HL-60/S4 treated with retinoic acid at 250 ng/mL for 4 days and 3 days (cell line): ENCODE measurements at regions not wholly inside any gene's neighbourhood (a gene's known extent, or its start where the extent isn't known, plus 50 kb on each side); places are given as distances from the start of the nearest gene placed in this dataset.
"Not testable (repeated sequence)": the region's sequence is repeated elsewhere in the genome, so short reads cannot be mapped to it uniquely, and the experiment has no call there.

Experiments
- in situ Hi-C: fragments of 300-500 bp; cut with MboI; formaldehyde crosslinking; loops from 2 replicates; pipeline ENCODE4 v1.7.0; 2022; ENCODE audit warnings: low sequenced_read_pairs

DNA sequence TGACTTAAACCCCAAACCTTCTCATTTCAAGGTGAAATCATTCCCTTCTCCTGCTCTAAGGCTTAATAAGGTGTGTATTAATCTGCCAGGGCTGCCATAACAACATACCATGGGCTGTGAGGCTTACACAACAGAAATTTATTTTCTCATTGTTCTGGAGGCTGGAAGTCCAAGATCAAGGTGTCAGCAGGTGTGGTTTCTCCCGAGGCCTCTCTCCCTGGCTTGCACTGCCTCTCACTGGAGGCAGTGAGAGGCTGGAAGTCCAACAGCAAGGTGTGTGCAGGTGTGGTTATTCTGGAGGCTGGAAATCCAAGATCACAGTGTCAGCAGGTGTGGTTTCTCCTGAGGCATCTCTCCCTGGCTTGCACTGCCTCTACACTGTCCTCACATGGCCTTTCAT is 280.3 kb upstream of the TUT7 start:
- in situ Hi-C loops = loop anchor here (10.0 to 25.0 kb wide), 2 partner anchors 690 to 1028 kb away; no protein-coding TSS in a partner anchor

DNA sequence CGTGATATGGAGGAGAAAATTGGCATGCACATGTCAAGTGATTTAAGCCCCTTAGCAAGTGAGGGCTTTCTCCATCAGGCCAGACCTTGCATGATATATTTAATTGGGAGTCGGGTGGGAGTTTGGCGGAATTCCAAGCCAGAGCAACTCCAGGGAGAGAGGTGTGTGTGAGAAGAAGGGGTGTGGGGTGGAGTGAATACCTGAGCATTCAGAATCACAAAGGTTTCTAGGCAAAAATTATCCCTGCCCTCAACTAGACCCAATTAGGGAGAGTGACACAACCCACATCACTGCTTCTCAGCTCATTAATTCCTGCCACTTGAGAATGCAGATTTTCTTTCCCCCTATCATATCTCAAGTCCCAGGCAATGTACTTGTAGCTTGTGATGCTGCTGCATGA is 279.7 kb upstream of the TUT7 start:
- in situ Hi-C loops = loop anchor here (10.0 to 25.0 kb wide), 2 partner anchors 691 to 1028 kb away; no protein-coding TSS in a partner anchor

DNA sequence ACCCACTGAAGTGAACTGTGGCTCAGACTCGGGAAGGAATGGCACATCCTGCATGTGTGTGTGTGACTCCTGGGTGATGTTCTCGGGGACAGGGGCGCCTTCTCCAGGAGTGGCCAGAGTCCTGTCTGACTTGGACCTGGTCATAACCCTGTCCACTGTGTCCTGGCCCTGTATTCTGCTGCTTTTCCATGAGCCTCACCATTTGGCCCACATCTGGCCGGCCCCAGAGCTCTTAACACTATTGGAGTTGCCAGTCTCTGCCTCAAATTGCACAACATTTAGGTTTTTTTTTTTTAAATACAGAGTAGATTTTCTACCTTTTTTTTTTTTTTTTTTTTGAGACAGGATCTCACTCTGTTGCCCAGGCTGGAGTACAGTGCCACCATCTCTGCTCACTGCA is 278.3 kb upstream of the TUT7 start:
- in situ Hi-C loops = loop anchor here (10.0 to 25.0 kb wide), 2 partner anchors 692 to 1030 kb away; no protein-coding TSS in a partner anchor

DNA sequence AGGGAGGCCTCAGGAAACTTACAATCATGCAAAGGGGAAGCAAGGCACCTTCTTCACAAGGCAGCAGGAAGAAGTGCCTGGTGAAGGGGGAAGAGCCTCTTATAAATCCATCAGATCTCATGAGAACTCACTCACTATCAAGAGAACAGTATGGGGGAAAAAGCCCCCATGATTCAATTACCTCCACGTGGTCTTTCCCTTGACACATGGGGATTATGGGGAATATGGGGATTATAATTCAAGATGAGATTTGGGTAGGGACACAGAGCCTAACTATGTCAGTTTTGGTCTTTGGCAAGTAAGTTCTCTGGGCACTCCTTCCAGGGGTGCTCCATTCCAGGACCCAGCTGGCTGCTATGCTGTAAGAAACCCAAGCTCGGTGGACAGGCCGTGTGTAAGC is 275.3 kb upstream of the TUT7 start:
- in situ Hi-C loops = loop anchor here (25.0 kb wide), 1 partner anchor 1033 kb away; no protein-coding TSS in a partner anchor

- in situ Hi-C loops = loop anchor here (25.0 kb wide), 1 partner anchor 1035 kb away; no protein-coding TSS in a partner anchor
Measured at GRCh38 chr9:86626802-86627201, 272.6 kb upstream of the TUT7 start.

- in situ Hi-C loops = loop anchor here (25.0 kb wide), 1 partner anchor 1038 kb away; no protein-coding TSS in a partner anchor
Measured at GRCh38 chr9:86624630-86625029, 270.4 kb upstream of the TUT7 start.

GRCh38 chr9:86614871-86615849 is 260.9 kb upstream of the TUT7 start:
- in situ Hi-C loops = no loop called here

GRCh38 chr9:86613943-86614342 is 259.7 kb upstream of the TUT7 start:
- in situ Hi-C loops = no loop called here

DNA sequence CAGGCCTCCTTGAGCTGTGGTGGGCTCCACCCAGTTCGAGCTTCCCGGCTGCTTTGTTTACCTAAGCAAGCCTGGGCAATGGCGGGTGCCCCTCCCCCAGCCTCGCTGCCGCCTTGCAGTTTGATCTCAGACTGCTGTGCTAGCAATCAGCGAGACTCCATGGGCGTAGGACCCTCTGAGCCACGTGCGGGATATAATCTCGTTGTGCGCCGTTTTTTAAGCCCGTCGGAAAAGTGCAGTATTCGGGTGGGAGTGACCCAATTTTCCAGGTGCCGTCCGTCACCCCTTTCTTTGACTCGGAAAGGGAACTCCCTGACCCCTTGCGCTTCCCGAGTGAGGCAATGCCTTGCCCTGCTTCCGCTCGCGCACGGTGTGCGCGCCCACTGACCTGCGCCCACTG is 257.3 kb upstream of the TUT7 start:
- in situ Hi-C loops = not testable (repeated sequence)

DNA sequence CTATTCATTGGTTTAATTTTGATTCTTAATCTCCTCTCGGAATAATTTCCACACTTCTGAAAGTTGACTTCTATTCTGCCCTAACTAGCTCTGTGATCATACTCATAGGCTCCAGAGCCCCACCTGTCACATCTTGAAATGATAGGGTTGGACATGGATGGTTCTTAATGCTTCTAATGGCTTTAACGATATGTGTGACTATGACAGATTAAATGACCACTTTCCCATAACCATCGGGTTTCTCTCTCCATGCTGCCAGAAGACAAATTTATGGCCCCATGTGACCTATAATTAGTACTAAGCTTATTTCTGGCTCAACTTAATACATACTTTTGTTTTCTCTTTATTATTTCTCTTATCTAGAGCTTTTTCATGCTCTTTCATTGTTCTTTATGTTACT is 251.1 kb upstream of the TUT7 start:
- in situ Hi-C loops = no loop called here

- in situ Hi-C loops = no loop called here
Measured at GRCh38 chr9:86604741-86605140, 250.5 kb upstream of the TUT7 start.

- in situ Hi-C loops = no loop called here
Measured at GRCh38 chr9:86602715-86603114, 248.5 kb upstream of the TUT7 start.

GRCh38 chr9:86601697-86602096 is 247.5 kb upstream of the TUT7 start:
- in situ Hi-C loops = no loop called here

GRCh38 chr9:86600977-86601376 is 246.8 kb upstream of the TUT7 start:
- in situ Hi-C loops = no loop called here

GRCh38 chr9:86600291-86600690 is 246.1 kb upstream of the TUT7 start:
- in situ Hi-C loops = no loop called here

- in situ Hi-C loops = no loop called here
Measured at GRCh38 chr9:86599561-86599960, 245.4 kb upstream of the TUT7 start.

GRCh38 chr9:86598411-86599239 is 244.4 kb upstream of the TUT7 start:
- in situ Hi-C loops = no loop called here

- in situ Hi-C loops = no loop called here
Measured at GRCh38 chr9:86594724-86595123, 240.5 kb upstream of the TUT7 start.

GRCh38 chr9:86591472-86591871 is 237.3 kb upstream of the TUT7 start:
- in situ Hi-C loops = no loop called here

DNA sequence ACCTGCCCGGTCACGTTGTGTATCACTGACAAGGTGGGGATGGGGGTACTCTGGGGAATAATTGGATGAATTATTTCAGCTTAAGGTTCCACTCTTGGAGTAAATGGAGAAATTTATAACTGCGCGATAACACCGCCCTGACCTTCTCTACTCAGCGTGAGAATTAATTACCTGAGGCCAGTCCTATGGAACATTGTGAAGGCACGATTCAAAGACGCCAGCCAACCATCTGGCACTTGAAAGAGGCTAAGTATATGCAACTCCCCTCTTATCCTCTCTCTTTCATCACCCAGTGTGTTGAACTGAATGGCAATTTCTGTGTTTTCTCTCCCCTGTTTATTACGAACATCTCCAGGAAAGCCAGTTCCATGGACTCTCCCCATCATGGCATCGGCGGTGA is 235.5 kb upstream of the TUT7 start:
- in situ Hi-C loops = no loop called here

DNA sequence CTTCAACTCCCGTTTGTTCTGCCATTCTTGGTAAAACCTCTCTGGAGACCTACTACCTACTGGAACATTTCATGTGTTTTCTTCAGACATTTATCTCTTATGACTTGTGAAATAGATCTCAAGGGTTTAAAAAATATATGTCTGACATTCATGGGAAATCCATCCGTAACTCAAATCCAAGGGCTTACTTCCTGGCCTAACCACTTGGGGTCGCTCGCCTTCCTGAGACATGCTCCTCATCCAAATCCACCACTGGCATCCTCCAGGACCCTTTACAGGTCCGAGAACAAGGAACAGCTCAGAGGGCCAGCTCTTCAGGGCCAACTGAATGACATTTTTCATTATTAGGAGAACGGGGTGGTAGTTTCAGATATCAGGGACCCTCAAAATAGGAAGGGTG is 235.1 kb upstream of the TUT7 start:
- in situ Hi-C loops = no loop called here
